ENCODE measurements at regions not wholly inside any gene's neighbourhood (a gene's known extent, or its start where the extent isn't known, plus 50 kb on each side); places are given as distances from the start of the nearest gene placed in this dataset.

GRCh38 chr20:17023806-17024205 is 203.0 kb upstream of the PCSK2 start:
- CTCF ChIA-PET, result no interaction called here
- no peak for DNase-seq (ENCODE audit: low read depth, low spot score)
- POLR2A ChIA-PET, result no interaction called here
- no peak for TF ChIP-seq CTCF (IDR thresholded peaks at IDR 0.05; ENCODE audit: low read depth, low read length)
- Histone ChIP-seq H3K4me3 (ENCODE audit: low read depth, low read length) (no peak overlapping the region), H3K27ac (ENCODE audit: low read depth, low read length) (no peak overlapping the region), H3K9me3 (ENCODE audit: control insufficient read depth, insufficient read depth, low read length) (no peaks in the 10 kb centered on the region), H3K27me3 (ENCODE audit: control insufficient read depth, insufficient read depth, low read length) (no peaks in the 10 kb centered on the region)

DNA sequence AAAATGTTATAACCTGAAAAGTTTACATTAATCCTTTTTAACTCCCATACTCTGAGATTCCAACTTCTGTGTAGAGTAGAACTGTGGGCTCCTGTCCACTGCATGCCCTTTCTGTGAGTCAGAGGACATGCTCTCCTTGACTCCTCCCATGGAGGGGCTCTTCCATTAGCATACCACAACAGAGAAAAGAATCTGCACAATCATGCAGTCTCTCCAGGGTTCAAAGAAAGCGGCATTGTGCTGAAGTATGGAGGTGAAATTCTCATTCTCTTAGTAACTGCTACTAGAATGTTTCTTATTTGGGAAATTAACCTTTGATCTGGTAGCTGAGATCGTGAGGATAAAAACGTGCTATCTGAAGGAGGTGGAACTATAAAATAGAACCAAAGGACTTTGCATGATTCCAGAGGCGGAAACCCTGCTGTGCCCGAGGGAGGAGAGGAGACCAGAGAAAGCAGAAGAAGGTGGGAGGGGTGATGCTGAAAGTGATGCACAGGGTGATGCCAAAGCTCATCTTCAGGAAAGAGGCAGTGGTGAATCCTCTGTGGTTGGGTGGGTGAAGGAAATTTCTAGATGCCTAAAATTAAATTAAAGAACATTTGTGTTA is 202.2 kb upstream of the PCSK2 start:
- Histone ChIP-seq H3K4me3 (ENCODE audit: low read depth, low read length) (peak overlapping the region; percentile 18), H3K27me3 (ENCODE audit: control insufficient read depth, insufficient read depth, low read length) (no peaks in the 10 kb centered on the region), H3K9me3 (ENCODE audit: control insufficient read depth, insufficient read depth, low read length) (no peaks in the 10 kb centered on the region), H3K27ac (ENCODE audit: low read depth, low read length) (peak overlapping the region; percentile 68)
- POLR2A ChIA-PET, result no interaction called here
- CTCF ChIA-PET, result no interaction called here
- no peak for TF ChIP-seq CTCF (IDR thresholded peaks at IDR 0.05; ENCODE audit: low read depth, low read length)
- peak; percentile 37 for DNase-seq (ENCODE audit: low read depth, low spot score)

GRCh38 chr20:17026346-17026745 is 200.5 kb upstream of the PCSK2 start:
- no peak for DNase-seq (ENCODE audit: low read depth, low spot score)
- H3K4me3 ChIP-seq (ENCODE audit: low read depth, low read length), result no peak overlapping the region

DNA sequence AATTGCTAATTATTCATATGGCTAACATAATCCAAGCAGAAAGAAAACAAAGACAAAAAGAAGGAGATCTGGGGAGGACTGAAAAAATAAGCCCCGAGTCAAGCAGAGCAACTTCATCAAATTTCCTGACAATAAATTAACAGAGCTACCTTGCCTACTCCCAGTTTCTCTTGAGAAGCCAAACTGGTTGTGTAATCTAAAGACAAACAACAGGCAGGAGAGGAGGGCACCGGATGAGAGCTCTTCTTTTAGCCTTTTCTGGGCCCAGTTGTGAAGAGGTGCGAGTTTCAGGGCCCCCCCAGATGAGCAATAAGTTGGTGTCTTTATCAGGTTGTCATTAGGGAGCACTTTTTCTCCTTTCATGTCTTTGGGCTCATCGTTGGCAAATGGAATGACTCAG is 197.1 kb upstream of the PCSK2 start:
- H3K27me3 ChIP-seq (ENCODE audit: control insufficient read depth, insufficient read depth, low read length), result no peaks in the 10 kb centered on the region
- ChIA-PET CTCF (no interaction called here), POLR2A (no interaction called here)
- H3K27ac ChIP-seq (ENCODE audit: low read depth, low read length), result no peak overlapping the region
- no peak for DNase-seq (ENCODE audit: low read depth, low spot score)
- TF ChIP-seq CTCF (IDR thresholded peaks at IDR 0.05; ENCODE audit: low read depth, low read length), result no peak
- H3K9me3 ChIP-seq (ENCODE audit: control insufficient read depth, insufficient read depth, low read length), result peaks cover 5% of the 10 kb centered on the region; the same call in 1 of the 2 replicates
- no peak overlapping the region for H3K4me3 ChIP-seq (ENCODE audit: low read depth, low read length)

More at GRCh38 chr20:17026346-17026745, 200.5 kb upstream of the PCSK2 start:
- Histone ChIP-seq H3K27ac (ENCODE audit: low read depth, low read length) (no peak overlapping the region), H3K9me3 (ENCODE audit: control insufficient read depth, insufficient read depth, low read length) (peaks cover 2% of the 10 kb centered on the region; the same call in 1 of the 2 replicates), H3K27me3 (ENCODE audit: control insufficient read depth, insufficient read depth, low read length) (no peaks in the 10 kb centered on the region)
- ChIA-PET POLR2A (no interaction called here), CTCF (interaction anchor here (0.8 kb wide), 1 partner anchor 222 kb away, joined by 3 read pairs; no protein-coding TSS in a partner anchor)
- no peak for TF ChIP-seq CTCF (IDR thresholded peaks at IDR 0.05; ENCODE audit: low read depth, low read length)

DNA sequence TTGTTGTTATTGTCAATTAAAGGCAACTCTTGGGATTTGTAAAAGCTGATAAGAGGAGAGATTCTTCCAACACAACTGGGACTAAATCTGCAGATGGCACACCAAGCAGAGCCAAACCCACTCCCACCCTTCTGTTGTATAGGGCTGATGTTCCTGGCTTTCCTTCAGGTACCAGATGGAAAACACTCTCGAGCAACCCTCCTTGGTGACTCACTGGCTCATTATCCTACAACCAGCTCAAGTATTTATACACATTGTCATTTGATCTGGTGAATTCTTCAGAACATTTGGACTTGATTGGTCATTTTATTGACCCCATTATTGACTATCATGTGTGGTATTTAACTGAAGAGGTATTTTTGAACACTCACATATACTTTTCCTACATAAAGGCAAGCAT is 190.3 kb upstream of the PCSK2 start:
- no peak for TF ChIP-seq CTCF (IDR thresholded peaks at IDR 0.05; ENCODE audit: low read depth, low read length)
- Histone ChIP-seq H3K27me3 (ENCODE audit: control insufficient read depth, insufficient read depth, low read length) (peaks cover 2% of the 10 kb centered on the region), H3K27ac (ENCODE audit: low read depth, low read length) (no peak overlapping the region), H3K9me3 (ENCODE audit: control insufficient read depth, insufficient read depth, low read length) (peaks cover under 1% of the 10 kb centered on the region; the same call in 1 of the 2 replicates), H3K4me3 (ENCODE audit: low read depth, low read length) (no peak overlapping the region)
- DNase-seq (ENCODE audit: low read depth, low spot score), result no peak
- POLR2A ChIA-PET, result no interaction called here
- CTCF ChIA-PET, result no interaction called here
